NB4 (cell line): ENCODE measurements at regions not wholly inside any gene's neighbourhood (a gene's known extent, or its start where the extent isn't known, plus 50 kb on each side); places are given as distances from the start of the nearest gene placed in this dataset.

Experiments used
- MAX ChIP-seq: IDR thresholded peaks from 2 replicates; pipeline ENCODE4 v1.6.1; 2011; ENCODE audit warnings: low read depth, low read length
- MYC ChIP-seq: IDR thresholded peaks from 2 replicates; pipeline ENCODE4 v1.6.1; 2011; ENCODE audit warnings: low read depth, low read length
- POLR2A ChIP-seq: IDR thresholded peaks from 2 replicates; pipeline ENCODE4 v1.6.1; 2011; ENCODE audit warnings: mild to moderate bottlenecking; ENCODE audit not compliant: insufficient read length; ENCODE audit errors: extremely low read depth
- TF ChIP-seq, protein P1 (sequence below): IDR thresholded peaks from one replicate; pipeline ENCODE4 v1.5.1; 2012; ENCODE audit warnings: low read depth, low read length

DNA sequence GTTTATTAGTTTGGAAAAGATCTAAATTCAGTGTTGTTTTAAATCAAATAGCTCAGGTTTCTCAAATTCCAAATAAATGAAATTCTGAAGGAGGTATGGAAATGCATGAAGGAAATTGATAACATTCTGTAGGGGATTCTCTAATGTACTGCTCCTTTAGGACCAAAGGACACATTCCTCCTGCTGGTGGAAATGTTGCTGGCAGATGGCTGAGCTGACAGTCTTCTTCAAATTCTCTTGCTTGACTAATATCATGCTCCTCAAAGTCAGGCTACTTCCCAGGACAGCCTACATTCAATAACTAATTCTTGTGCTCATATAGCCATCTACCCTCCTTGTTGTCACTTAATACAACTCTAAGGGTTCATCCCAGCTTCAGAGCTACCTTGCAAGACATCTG is 1118.5 kb downstream of the PCDH9 start:
- TF ChIP-seq, protein P1, sequence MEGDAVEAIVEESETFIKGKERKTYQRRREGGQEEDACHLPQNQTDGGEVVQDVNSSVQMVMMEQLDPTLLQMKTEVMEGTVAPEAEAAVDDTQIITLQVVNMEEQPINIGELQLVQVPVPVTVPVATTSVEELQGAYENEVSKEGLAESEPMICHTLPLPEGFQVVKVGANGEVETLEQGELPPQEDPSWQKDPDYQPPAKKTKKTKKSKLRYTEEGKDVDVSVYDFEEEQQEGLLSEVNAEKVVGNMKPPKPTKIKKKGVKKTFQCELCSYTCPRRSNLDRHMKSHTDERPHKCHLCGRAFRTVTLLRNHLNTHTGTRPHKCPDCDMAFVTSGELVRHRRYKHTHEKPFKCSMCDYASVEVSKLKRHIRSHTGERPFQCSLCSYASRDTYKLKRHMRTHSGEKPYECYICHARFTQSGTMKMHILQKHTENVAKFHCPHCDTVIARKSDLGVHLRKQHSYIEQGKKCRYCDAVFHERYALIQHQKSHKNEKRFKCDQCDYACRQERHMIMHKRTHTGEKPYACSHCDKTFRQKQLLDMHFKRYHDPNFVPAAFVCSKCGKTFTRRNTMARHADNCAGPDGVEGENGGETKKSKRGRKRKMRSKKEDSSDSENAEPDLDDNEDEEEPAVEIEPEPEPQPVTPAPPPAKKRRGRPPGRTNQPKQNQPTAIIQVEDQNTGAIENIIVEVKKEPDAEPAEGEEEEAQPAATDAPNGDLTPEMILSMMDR, result no peak
- no peak for TF ChIP-seq POLR2A
- no peak for TF ChIP-seq MAX
- TF ChIP-seq MYC, result no peak
